ENCODE measurements at regions not wholly inside any gene's neighbourhood (a gene's known extent, or its start where the extent isn't known, plus 50 kb on each side); places are given as distances from the start of the nearest gene placed in this dataset.
"Not testable (repeated sequence)": the region's sequence is repeated elsewhere in the genome, so short reads cannot be mapped to it uniquely, and the experiment has no call there.

- FAIRE-seq: no peak
Measured at GRCh38 chrX:78603908-78604307, 55.2 kb downstream of the RTL3 start.

GRCh38 chrX:78595901-78596502, 63.1 kb downstream of the RTL3 start:
- FAIRE-seq: no peak

DNA sequence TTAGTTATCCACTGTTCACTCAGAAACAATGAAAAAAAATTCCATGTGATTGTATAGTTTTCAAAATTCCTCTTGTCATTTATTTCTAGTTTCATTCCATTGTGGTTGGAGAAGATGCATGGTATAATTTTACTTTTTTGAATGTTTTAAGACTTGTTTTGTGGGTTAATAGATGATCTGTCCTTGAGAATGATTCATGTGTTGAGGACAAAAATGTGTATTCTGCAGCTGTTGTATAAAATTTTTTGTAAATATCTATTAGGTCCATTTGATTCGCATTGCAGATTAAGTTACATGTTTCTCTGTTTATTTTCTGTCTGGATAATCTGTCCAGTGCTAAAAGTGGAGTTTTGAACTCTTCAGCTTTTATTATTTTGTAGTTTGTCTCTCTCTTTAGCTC, 65.4 kb downstream of the RTL3 start:
- FAIRE-seq: peak; percentile 69

DNA sequence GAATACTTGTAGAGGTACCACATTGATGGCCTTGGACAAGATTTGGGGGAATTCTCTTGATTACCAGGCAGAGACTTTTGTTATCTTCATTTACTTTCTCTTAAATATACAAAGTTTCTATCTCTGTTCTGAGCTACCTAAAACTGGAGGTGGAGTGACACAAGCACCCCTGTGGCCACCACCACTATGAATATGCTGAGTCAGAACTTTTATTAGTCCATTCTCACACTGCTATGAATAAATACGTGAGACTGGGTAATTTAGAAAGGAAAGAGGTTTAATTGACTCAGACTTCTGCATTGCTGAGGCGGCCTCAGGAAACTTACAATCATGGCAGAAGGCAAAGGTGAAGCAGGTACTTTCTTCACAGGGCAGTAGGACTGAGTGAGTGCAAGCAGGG, 67.1 kb downstream of the RTL3 start:
- no peak for FAIRE-seq

GRCh38 chrX:78574306-78574705, 84.8 kb downstream of the RTL3 start:
- FAIRE-seq: peak; percentile 95

DNA sequence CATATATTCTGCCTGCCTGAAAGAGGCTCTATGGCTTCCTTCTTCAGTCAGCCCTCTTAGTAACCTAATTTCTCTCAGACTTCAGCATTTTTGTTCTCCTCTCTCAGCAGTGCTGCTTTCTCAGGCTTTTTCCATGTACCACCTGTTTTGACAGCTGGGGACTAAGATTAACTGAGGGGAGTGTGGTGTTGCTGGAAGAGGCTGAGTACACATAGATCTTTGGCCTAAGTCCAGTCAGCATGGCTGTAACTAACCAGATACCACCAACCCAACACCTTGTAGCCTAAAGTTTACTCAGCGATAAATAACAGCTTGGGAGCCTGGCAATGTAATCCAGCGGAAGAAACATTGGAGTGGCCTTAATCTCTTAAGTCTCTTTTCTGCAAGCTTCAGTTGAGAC, 85.5 kb downstream of the RTL3 start:
- no peak for FAIRE-seq

DNA sequence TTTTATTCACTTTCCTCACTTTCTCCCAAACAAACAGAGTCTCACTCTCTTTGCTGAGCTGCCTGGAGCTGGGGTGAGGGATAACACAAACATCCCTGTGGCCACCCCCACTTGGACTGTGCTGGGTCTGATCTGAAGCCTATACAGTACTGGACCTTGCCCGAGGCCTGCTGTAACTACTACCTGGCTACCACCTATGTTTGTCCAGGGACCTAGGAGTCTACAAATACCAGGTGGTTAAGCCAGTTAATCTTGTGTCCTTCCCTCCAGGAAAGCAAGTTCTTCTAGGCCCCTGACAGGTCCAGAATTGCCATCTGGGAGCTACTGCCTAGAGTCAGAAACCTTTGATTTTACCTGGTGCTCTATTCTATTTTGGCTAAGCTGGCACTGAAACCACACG, 87.3 kb downstream of the RTL3 start:
- no peak for FAIRE-seq

DNA sequence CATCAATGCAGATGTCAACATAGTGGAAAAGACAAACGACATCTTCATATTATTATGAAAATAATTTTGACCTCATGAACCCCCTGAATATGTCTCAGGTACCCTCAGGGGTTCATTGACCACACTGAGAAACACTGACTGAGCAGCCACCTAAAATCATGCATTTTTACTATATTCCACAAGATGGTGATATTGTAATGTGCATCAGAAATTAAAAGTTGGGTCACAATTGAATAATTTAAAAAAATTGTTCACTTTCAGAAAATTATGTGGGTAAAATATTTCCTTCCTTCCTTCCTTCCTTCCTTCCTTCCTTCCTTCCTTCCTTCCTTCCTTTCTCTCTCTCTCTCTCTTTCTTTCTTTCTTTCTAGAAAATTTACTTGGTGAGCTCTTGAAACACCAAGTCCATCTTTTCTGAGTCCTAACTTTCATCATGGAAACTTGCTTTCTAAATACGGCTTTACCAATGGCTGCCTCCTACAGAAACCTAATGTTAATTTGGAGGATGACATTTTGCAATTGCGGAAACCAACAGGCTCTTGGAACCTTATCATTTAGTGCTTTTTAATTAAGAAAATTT, 103.6 kb downstream of the RTL3 start:
- no peak for FAIRE-seq

DNA sequence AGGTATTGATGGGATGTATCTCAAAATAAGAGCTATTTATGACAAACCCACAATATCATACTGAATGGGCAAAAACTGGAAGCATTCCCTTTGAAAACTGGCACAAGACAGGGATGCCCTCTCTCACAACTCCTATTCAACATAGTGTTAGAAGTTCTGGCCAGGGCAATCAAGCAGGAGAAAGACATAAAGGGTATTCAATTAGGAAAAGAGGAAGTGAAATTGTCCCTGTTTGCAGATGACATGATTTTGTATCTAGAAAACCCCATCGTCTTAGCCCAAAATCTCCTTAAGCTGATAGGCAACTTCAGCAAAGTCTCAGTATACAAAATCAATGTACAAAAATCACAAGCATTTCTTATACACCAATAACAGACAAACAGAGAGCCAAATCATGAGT, 106.5 kb downstream of the RTL3 start:
- FAIRE-seq: not testable (repeated sequence)

DNA sequence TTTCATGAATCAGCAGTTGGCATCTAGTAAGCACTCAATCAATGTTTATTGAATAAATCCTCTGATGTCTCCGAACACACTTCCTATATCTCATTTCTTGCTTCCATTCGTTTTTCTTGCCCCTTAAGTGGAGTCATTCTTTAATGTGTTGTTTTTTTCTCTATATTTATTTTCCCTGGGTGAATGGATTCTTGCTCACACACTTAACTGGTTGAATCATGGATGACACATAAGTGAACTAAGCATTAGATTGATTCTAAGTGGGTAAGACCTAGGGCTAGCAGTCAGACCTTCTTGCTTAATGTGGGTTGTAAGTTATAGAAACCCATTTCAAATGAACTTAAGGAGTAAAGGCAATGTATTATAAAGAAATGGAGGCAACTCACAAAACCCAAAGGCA, 111.1 kb downstream of the RTL3 start:
- no peak for FAIRE-seq

DNA sequence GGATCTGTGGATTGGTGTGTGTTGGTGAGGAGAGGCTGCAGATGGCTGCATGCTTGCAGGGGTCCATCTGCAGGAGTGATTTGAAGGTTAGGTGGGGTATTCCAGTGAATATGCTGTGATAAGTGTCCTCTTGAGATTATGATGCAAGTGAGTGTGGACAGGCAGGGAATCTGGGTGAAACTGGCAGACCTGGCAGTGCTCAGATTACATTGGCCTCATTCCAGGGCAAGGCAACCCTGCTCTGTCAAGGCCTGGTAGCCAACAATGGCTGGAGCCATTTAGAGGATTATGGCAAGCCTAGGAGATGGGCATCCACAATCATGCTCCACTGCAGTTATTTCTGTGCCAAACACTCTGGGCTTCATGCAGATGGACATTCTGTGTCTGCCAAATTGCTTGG, 113.9 kb downstream of the RTL3 start:
- FAIRE-seq: no peak

DNA sequence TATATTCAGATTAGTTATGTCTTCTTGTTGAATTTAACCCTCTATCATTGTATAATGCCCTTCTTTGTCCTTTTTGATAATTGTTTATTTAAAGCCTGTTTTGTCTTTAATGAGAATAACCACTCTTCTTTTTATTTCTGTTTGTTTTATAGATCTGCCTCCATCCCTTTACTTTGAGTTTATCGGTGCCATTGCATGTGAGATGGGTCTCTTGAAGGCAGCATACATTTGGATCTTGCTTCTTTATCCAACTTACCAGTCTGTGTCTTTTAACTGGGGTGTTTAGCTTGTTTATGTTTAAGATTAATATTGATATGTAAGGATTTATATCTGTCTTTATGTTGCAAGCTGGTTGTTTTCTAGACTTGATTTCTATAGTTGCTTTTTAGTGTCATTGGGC, 115.8 kb downstream of the RTL3 start:
- no peak for FAIRE-seq

GRCh38 chrX:78540171-78540570, 119.0 kb downstream of the RTL3 start:
- FAIRE-seq: no peak

GRCh38 chrX:78534221-78534620, 124.9 kb downstream of the RTL3 start:
- FAIRE-seq: peak; percentile 57

DNA sequence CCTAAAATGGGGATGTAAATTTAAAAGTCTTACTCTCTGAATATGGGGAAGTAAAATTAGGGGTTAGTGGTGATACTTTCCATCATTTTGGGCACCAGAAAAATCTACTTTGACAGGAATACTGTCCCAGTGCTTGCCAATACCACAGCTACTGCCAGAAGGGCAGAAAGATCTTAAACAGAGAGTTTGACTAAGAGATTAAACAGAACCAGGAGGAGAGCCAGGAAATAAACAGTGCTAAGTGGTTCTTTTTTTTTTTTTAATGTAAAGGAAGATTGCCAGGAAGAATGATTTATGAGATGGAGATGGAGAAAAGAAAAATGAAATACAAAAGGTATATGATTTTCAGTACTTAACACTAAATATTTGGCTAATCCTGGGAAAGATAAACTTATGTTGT, 126.8 kb downstream of the RTL3 start:
- FAIRE-seq: no peak

DNA sequence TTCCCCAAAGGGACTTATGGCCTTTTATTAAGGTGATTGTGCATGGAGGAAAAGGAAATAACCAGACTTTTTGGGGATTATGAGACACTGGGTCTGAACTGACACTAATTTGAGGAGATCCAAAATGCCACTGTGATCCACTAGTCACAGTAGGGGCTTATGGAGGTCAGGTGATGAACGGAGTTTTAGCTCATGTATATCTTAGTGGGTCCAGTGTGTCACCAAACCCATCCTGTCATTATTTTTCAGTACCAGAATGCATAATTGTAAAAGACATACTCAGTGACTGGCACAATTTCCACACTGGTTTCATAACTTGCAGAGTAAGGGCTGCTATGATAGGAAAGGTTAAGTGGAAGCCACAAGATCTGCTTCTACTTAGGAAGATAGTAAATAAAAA, 131.3 kb downstream of the RTL3 start:
- no peak for FAIRE-seq

DNA sequence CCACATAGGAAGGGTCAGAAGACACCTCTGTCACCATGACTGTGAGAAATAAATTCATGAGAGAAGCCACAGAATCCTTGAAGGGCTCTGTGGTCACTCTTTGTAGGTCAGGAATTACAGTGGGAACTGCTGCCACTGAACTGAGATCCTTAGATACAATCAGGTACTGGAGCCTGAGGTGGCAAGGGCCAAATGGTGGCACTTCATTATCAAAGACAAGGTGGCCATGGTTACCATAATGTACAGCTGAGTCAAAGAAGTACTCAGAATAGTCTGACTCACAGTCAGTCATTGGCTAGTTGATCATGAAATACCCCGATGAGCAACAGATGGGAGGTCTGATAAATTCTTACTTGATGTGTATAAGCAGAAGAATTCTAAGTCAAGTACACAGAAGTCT, 131.9 kb downstream of the RTL3 start:
- FAIRE-seq: no peak

- FAIRE-seq: no peak
Measured at GRCh38 chrX:78522601-78523000, 136.5 kb downstream of the RTL3 start.

- peak; percentile 58 for FAIRE-seq
Measured at GRCh38 chrX:78517124-78517523, 142.0 kb downstream of the RTL3 start.

GRCh38 chrX:78514852-78515251, 144.3 kb downstream of the RTL3 start:
- no peak for FAIRE-seq

GRCh38 chrX:78513971-78514738, 145.0 kb downstream of the RTL3 start:
- FAIRE-seq: no peak

DNA sequence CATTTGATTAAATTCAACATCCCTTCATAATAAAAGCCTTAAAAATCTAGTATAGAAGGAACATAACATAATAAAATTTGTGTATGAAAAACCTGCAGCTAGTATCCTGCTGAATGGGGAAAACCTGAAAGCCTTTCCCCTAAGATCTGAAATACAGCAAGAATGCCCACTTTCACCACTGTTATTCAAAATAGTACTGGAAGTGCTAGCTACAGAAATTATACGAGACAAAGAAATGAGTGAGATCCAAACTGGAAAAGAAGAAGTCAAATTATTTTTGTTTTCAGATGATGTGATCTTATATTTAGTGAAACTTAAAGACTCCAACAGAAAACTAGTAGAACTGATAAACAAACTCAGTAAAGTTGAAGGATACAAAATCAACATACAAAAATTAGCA, 152.9 kb downstream of the RTL3 start:
- no peak for FAIRE-seq

GRCh38 chrX:78496483-78496882, 162.6 kb downstream of the RTL3 start:
- no peak for FAIRE-seq

DNA sequence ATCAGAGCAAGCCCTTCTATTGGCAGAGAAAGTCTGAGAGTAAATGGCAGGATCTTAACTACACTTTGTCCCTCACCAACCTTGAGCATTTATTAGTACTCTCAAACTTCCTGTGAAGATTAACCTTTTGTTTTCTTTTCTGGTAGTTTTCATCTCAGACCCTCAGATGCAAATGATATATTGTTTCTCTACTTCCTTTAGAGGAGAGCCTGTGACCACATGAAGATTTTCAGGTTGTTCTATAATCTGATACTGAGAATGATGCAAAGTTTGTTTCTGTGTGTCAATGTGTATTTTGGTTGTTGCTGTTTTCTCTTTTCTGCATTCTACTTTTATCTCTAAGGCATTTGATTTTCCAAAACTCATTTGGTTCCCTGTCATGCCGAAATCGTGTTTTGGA, 165.8 kb upstream of the CYSLTR1 start:
- no peak for FAIRE-seq

Data from colon (tissue), 2 donors.